NB4 (cell line): ENCODE measurements at regions not wholly inside any gene's neighbourhood (a gene's known extent, or its start where the extent isn't known, plus 50 kb on each side); places are given as distances from the start of the nearest gene placed in this dataset.

Source experiments
- DNase-seq: peaks from one replicate; pipeline ENCODE4 v3.0.0; 2010; ENCODE audit warnings: low read depth
- H3K4me3 ChIP-seq: one replicate; pipeline ENCODE4 v1.5.1; 2011; ENCODE audit warnings: mild to moderate bottlenecking, low read depth, low read length, moderate library complexity
- CTCF ChIP-seq: IDR thresholded peaks from one replicate; pipeline ENCODE4 v1.5.1; 2012; ENCODE audit warnings: low read depth, low read length
- MAX ChIP-seq: IDR thresholded peaks from 2 replicates; pipeline ENCODE4 v1.6.1; 2011; ENCODE audit warnings: low read depth, low read length
- MYC ChIP-seq: IDR thresholded peaks from 2 replicates; pipeline ENCODE4 v1.6.1; 2011; ENCODE audit warnings: low read depth, low read length
- POLR2A ChIP-seq: IDR thresholded peaks from 2 replicates; pipeline ENCODE4 v1.6.1; 2011; ENCODE audit warnings: mild to moderate bottlenecking; ENCODE audit not compliant: insufficient read length; ENCODE audit errors: extremely low read depth

GRCh38 chr11:120043328-120043945, 94.5 kb downstream of the TRIM29 start:
- no peak for DNase-seq
- no peak overlapping the region for H3K4me3 ChIP-seq
- TF ChIP-seq MAX (no peak), POLR2A (no peak), CTCF (no peak)

GRCh38 chr11:120041625-120042024, 96.3 kb downstream of the TRIM29 start:
- no peak overlapping the region for H3K4me3 ChIP-seq
- no peak for DNase-seq
- no peak for TF ChIP-seq MYC
- no peak for TF ChIP-seq MAX
- no peak for TF ChIP-seq CTCF
- TF ChIP-seq POLR2A, result no peak

GRCh38 chr11:120040151-120040840, 97.6 kb downstream of the TRIM29 start:
- no peak overlapping the region for H3K4me3 ChIP-seq
- no peak for TF ChIP-seq CTCF
- no peak for TF ChIP-seq MAX
- TF ChIP-seq MYC, result no peak
- no peak for TF ChIP-seq POLR2A
- DNase-seq, result no peak

DNA sequence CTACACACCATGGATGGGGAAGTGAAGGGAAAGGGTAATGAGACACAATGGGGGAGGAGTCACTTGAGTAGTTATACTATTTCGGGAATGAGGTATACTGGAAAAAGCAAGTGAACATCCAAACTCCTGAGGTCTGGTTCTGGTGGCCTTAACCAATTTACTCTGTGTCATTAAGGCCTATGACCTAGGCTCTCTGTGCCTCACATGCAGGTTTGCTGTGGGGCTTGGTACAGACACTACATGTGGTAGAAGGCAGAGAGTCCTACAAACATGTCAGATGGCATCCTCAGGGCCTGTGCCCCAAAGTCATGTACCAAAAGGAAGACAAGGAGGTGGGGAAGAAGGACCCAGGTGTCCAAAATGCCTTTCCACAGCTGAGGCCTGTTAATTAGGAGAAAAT, 98.9 kb downstream of the TRIM29 start:
- no peak overlapping the region for H3K4me3 ChIP-seq
- DNase-seq, result no peak
- TF ChIP-seq POLR2A (no peak), CTCF (no peak), MYC (no peak), MAX (no peak)

- no peak for DNase-seq
- H3K4me3 ChIP-seq, result no peak overlapping the region
- no peak for TF ChIP-seq CTCF
- no peak for TF ChIP-seq POLR2A
- no peak for TF ChIP-seq MAX
- no peak for TF ChIP-seq MYC
Measured at GRCh38 chr11:120037111-120037510, 100.8 kb downstream of the TRIM29 start.
